Osteoblast (primary cell): ENCODE measurements at regions not wholly inside any gene's neighbourhood (a gene's known extent, or its start where the extent isn't known, plus 50 kb on each side); places are given as distances from the start of the nearest gene placed in this dataset.

ENCODE experiments used
- DNase-seq: peaks from one replicate; pipeline ENCODE4 v3.0.0; 2011; ENCODE audit warnings: low spot score, mixed read lengths; ENCODE audit not compliant: insufficient read length; ENCODE audit errors: missing footprints
- H2AFZ ChIP-seq: 2 replicates; pipeline ENCODE4 v1.6.0; 2011; ENCODE audit warnings: mild to moderate bottlenecking, low read length
- H3K27ac ChIP-seq: 2 replicates; pipeline ENCODE4 v1.5.1; 2011; ENCODE audit warnings: mild to moderate bottlenecking, low read depth, low read length, moderate library complexity
- H3K27me3 ChIP-seq: 2 replicates; pipeline ENCODE4 v1.6.0; 2012; ENCODE audit warnings: mild to moderate bottlenecking, control low read depth, inconsistent platforms, low read length, moderate library complexity; ENCODE audit not compliant: insufficient read depth
- H3K36me3 ChIP-seq: 2 replicates; pipeline ENCODE4 v1.5.1; 2011; ENCODE audit warnings: mild to moderate bottlenecking, low read length, control low read depth, moderate library complexity; ENCODE audit not compliant: insufficient read depth
- H3K4me1 ChIP-seq: 2 replicates; pipeline ENCODE4 v1.5.1; 2011; ENCODE audit warnings: mild to moderate bottlenecking, low read length, control low read depth, moderate library complexity; ENCODE audit not compliant: insufficient read depth
- H3K4me2 ChIP-seq: 2 replicates; pipeline ENCODE4 v1.6.0; 2011; ENCODE audit warnings: mild to moderate bottlenecking, low read length; ENCODE audit not compliant: insufficient read depth
- H3K4me3 ChIP-seq: fragments of 200-600 bp; sonication (generic); 3 replicates; pipeline ENCODE4 v1.5.1; 2012; ENCODE audit warnings: mild to moderate bottlenecking, low read length, inconsistent platforms; ENCODE audit not compliant: insufficient read depth
- H3K79me2 ChIP-seq: 2 replicates; pipeline ENCODE4 v1.6.0; 2012; ENCODE audit warnings: mild to moderate bottlenecking, low read length, control low read depth, inconsistent platforms; ENCODE audit not compliant: insufficient read depth
- H3K9me3 ChIP-seq: 2 replicates; pipeline ENCODE4 v1.5.1; 2011; ENCODE audit warnings: low read depth, low read length, control low read depth
- H4K20me1 ChIP-seq: 2 replicates; pipeline ENCODE4 v1.6.0; 2012; ENCODE audit warnings: mild to moderate bottlenecking, low read length, control low read depth; ENCODE audit not compliant: insufficient read depth
- TF ChIP-seq, protein P1 (sequence below): IDR thresholded peaks from 2 replicates; pipeline ENCODE4 v1.5.1; 2011; ENCODE audit warnings: mild to moderate bottlenecking, low read depth, low read length, moderate library complexity; ENCODE audit errors: extremely low read depth

DNA sequence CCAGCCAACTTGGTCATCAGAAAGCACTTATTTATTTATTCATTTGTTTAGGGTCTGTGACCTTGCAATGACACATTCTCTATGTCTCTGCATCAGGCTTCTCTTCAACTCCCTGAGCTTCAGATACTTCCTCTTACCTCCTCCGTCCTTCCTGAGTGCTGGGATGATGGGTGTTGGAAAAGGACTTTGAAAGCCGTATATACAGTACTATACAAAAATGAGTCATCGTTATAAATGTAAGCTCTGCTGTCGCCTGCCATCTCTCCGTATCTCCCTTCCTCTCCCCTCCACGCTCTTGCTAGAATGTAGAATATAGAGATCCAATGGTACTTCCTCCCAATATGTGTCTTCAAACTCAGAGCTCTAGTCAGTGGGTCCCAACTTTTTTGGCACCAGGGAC is 91.9 kb upstream of the SALL4 start:
- Histone ChIP-seq H3K27me3 (peaks cover 2% of the 10 kb centered on the region), H3K27ac (no peak overlapping the region), H3K9me3 (no peaks in the 10 kb centered on the region), H3K4me3 (no peak overlapping the region), H3K4me2 (no peak overlapping the region), H4K20me1 (no peaks in the 10 kb centered on the region), H2AFZ (no peak overlapping the region), H3K36me3 (no peaks in the 10 kb centered on the region), H3K4me1 (no peaks in the 10 kb centered on the region), H3K79me2 (no peaks in the 10 kb centered on the region)
- DNase-seq, result no peak
- TF ChIP-seq, protein P1, sequence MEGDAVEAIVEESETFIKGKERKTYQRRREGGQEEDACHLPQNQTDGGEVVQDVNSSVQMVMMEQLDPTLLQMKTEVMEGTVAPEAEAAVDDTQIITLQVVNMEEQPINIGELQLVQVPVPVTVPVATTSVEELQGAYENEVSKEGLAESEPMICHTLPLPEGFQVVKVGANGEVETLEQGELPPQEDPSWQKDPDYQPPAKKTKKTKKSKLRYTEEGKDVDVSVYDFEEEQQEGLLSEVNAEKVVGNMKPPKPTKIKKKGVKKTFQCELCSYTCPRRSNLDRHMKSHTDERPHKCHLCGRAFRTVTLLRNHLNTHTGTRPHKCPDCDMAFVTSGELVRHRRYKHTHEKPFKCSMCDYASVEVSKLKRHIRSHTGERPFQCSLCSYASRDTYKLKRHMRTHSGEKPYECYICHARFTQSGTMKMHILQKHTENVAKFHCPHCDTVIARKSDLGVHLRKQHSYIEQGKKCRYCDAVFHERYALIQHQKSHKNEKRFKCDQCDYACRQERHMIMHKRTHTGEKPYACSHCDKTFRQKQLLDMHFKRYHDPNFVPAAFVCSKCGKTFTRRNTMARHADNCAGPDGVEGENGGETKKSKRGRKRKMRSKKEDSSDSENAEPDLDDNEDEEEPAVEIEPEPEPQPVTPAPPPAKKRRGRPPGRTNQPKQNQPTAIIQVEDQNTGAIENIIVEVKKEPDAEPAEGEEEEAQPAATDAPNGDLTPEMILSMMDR, result no peak

DNA sequence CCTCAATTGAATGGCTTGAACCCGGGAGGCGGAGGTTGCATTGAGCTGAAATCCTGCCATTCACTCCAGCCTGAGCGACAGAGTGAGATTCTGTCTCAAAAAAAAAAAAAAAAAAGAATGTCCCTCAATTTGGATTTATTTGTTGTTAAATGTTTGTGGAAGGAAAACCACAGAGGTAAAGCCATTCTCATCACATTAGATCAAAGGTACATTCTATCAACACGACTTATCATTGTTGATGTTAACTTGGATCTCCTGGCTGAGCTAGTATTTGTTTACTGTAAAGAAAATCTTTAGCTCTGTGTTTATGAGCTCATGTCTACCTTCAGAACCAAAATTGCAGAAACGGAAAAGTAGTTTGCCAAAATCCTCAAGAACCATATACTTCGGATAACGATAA is 91.4 kb upstream of the SALL4 start:
- no peak overlapping the region for H3K27ac ChIP-seq
- no peak for DNase-seq
- H2AFZ ChIP-seq, result no peak overlapping the region

DNA sequence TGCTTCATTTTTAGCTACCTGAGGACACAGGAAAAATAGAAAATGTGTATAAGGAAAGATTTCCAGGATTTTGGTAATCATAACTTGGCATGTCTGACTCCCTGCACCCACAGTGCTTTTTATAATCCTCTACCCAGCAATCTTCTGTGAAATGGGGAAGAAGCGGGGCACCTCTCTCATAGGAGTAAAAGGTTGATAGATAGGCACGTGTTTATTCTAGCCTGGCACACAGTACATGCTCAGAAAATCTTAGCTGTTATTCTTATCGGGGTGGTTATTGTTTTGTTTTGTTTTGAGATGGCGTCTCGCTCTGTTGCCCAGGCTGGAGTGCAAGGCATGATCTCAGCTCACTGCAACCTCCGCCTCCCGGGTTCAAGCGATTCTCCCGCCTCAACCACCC is 87.7 kb upstream of the SALL4 start:
- DNase-seq, result no peak
- no peaks in the 10 kb centered on the region for H3K9me3 ChIP-seq
- H3K4me1 ChIP-seq, result no peaks in the 10 kb centered on the region
- H3K4me2 ChIP-seq, result no peak overlapping the region
- no peaks in the 10 kb centered on the region for H3K36me3 ChIP-seq
- H3K27ac ChIP-seq, result no peak overlapping the region
- no peak overlapping the region for H3K4me3 ChIP-seq
- H4K20me1 ChIP-seq, result no peaks in the 10 kb centered on the region
- TF ChIP-seq, protein P1, result no peak
- no peaks in the 10 kb centered on the region for H3K79me2 ChIP-seq
- H2AFZ ChIP-seq, result no peak overlapping the region
- H3K27me3 ChIP-seq, result peaks cover 5% of the 10 kb centered on the region

More for the DNA sequence above, 91.4 kb upstream of the SALL4 start:
- Histone ChIP-seq H4K20me1 (no peaks in the 10 kb centered on the region), H3K9me3 (no peaks in the 10 kb centered on the region), H3K79me2 (no peaks in the 10 kb centered on the region), H3K4me2 (no peak overlapping the region), H3K27me3 (peaks cover 2% of the 10 kb centered on the region), H3K4me3 (no peak overlapping the region), H3K36me3 (no peaks in the 10 kb centered on the region), H3K4me1 (no peaks in the 10 kb centered on the region)
- TF ChIP-seq, protein P1, result no peak

DNA sequence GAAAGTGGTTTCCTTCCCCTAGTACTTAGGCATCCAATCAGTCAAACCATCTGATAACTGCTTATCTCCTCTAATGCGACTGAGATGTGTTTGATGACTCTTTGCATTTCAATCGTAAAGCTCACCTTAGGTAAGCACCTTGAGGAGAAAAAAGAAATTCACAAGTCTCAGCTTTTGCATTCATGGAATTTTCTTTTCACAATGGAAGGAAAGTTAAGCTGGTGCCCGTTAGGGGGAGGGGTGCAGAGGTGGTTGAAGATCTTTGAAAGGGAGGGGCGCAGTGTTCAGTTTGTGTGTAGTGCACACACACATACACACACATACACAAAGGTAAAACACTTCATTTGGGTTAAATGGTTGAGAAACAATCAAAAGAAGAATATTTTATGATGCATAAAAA is 87.1 kb upstream of the SALL4 start:
- TF ChIP-seq, protein P1, result no peak
- H3K9me3 ChIP-seq, result no peaks in the 10 kb centered on the region
- no peaks in the 10 kb centered on the region for H4K20me1 ChIP-seq
- no peak overlapping the region for H3K4me3 ChIP-seq
- H3K4me1 ChIP-seq, result no peaks in the 10 kb centered on the region
- no peaks in the 10 kb centered on the region for H3K36me3 ChIP-seq
- H2AFZ ChIP-seq, result no peak overlapping the region
- peaks cover 5% of the 10 kb centered on the region for H3K27me3 ChIP-seq
- DNase-seq, result no peak
- no peak overlapping the region for H3K4me2 ChIP-seq
- H3K27ac ChIP-seq, result no peak overlapping the region
- H3K79me2 ChIP-seq, result no peaks in the 10 kb centered on the region
